ENCODE measurements at regions not wholly inside any gene's neighbourhood (a gene's known extent, or its start where the extent isn't known, plus 50 kb on each side); places are given as distances from the start of the nearest gene placed in this dataset.

DNA sequence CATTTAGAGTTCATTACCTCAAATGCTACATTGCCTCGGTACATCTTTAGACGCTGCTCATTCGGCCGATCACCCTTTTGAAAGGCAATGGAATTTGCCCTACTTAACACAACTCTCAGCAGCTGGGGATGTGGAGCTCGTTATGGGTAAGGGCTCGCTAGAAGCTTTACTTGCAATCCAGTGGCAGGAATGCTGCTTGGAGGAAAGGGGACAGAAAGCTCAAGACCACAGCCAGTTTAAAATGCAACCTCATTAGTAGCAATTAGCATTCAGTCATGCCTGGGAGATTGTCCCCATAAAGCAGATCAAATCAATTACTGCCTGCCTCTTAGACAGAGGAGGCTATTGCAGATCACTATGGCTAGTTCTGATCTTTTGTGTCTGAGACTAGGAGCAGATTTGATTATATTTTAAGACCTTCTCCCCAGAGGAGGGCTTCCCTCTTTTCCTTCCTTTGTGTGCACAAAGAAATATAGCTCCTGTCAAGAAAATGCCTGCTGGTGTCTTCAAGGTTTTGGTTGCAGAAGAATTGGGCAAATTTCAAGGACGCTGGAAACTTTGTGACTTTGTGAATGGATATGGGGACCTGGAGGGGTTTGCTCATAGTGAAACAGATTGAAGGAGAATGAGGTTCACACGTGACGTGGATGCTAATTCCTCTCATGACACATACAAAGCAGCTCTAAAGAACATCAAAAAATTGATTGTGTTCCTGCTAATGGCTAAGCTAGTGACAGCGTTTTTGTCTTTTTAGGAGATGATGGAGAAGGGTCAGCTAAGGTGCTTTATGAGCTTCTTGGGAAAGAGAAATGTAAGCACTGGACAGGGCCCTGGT is 237.5 kb upstream of the GLRA2 start:
- TF ChIP-seq, protein P1, sequence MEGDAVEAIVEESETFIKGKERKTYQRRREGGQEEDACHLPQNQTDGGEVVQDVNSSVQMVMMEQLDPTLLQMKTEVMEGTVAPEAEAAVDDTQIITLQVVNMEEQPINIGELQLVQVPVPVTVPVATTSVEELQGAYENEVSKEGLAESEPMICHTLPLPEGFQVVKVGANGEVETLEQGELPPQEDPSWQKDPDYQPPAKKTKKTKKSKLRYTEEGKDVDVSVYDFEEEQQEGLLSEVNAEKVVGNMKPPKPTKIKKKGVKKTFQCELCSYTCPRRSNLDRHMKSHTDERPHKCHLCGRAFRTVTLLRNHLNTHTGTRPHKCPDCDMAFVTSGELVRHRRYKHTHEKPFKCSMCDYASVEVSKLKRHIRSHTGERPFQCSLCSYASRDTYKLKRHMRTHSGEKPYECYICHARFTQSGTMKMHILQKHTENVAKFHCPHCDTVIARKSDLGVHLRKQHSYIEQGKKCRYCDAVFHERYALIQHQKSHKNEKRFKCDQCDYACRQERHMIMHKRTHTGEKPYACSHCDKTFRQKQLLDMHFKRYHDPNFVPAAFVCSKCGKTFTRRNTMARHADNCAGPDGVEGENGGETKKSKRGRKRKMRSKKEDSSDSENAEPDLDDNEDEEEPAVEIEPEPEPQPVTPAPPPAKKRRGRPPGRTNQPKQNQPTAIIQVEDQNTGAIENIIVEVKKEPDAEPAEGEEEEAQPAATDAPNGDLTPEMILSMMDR (IDR thresholded peaks at IDR 0.05), result no peak
- TF ChIP-seq POLR2A (IDR thresholded peaks at IDR 0.05), result no peak
